DMS53 treated with DMSO at 0.1 percent for 48 hours (cell line): ENCODE measurements at regions not wholly inside any gene's neighbourhood (a gene's known extent, or its start where the extent isn't known, plus 50 kb on each side); places are given as distances from the start of the nearest gene placed in this dataset.

Source experiments
- DNase-seq: peaks from one replicate; lab custom pipeline; 2025; ENCODE audit not compliant: unreplicated experiment; lab: John Stamatoyannopoulos, UW

DNA sequence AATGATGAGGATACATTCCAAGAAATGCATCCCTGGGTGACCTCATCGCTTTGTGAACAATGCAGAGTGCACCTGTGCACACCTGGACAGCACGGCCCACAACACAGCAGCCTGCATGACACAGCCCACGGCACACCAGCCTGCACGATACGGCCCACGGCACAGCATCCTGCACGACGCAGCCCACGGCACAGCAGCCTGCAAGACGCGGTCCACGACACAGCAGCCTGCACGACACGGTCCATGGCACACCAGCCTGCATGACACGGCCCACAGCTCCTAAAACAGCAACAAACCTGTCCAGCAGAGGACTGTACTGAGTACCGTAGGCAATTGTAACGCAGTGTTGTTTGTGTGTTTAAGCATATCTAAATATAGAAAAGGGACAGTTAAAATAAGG is 134.7 kb upstream of the PPP2R2D start:
- no peak for DNase-seq

DNA sequence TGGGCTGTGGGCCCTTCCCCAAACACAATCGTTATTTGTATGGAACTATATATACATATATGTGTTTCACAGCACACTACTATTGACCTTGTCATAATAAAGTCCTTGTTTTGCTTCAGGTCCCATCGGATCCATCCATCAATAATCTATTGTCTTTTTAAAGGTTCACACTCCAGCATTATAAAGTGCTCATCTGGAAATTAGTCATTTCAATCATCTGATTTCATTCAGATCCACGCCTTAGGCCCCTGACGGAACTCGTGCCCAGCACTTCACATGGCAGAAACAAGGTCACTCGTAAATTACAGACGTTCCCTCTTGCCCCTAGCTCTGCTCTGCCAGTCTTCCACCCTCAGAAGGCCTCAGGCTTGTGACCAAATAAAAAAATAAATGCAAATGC is 133.1 kb upstream of the PPP2R2D start:
- DNase-seq, result no peak

DNA sequence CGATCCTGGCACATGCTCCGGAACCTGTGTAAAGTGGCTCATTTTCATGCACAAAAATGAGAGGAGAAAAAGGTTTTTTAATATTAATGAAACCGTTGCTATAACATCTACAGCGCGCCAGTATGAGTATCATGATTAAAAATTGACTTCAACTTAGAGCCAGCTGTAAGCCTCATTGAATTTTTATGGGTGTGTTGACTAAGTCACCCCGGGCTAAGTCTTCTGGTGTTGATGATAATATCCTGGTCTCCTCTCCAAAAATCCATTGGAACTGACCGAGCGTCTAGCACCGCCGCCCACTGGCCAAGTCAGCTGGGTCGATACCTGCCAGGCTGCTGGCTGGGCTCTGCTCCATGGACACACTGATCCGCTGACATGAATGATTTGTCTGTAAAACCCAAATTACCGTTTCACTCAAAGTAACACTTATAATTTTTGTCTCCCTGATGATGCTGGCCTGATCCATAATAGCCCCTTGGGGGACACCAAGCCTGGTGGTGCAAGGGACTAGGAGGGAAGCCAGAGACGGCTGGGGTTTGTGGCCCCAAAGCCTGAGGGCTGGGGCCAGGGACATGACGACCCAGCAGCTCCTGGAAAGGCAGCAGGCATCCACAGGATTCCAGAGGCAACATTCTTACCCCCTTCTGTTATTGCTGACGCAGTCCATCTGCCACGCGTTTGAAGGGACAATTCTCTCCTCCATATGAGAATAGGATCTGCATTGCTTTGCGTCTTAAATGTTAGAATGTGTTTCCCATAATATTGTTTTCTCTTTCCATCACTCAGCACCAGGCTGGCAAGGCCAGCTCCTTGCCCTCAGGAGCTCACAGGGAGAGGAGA is 131.0 kb upstream of the PPP2R2D start:
- no peak for DNase-seq

DNA sequence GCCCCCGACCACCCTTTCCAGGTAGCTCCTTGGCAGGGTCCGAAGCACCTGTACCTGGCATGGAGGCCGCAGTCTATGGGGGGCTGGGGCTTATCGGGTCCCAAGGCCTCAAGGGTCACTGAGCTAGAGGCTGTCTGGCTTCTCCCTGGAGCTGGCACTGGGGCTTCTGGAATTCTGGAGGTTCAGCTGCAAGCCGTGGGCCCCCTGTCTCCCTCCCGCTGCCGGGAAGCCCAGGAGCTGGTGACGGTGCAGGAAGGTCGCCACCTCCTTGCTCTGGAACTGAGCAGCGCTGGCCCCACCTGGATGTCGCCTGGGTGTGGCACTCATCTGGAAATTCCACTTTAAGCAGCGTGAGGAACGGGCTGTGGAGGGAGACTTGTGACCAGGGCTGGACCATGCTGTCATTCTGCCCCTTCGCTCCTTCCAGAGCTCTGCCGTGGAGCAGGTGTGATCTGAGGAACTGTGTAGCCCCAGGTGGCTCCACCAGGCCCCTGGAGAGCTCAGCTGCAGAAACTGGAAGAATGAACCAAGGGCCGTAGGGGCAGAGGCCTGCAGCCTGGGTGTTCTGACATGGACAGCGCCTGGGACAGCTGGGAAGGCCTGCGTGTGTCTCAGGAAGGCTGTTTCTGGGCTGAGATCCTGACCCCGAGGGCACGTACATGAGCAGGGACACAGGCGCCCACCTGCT is 129.7 kb upstream of the PPP2R2D start:
- DNase-seq, result no peak

DNA sequence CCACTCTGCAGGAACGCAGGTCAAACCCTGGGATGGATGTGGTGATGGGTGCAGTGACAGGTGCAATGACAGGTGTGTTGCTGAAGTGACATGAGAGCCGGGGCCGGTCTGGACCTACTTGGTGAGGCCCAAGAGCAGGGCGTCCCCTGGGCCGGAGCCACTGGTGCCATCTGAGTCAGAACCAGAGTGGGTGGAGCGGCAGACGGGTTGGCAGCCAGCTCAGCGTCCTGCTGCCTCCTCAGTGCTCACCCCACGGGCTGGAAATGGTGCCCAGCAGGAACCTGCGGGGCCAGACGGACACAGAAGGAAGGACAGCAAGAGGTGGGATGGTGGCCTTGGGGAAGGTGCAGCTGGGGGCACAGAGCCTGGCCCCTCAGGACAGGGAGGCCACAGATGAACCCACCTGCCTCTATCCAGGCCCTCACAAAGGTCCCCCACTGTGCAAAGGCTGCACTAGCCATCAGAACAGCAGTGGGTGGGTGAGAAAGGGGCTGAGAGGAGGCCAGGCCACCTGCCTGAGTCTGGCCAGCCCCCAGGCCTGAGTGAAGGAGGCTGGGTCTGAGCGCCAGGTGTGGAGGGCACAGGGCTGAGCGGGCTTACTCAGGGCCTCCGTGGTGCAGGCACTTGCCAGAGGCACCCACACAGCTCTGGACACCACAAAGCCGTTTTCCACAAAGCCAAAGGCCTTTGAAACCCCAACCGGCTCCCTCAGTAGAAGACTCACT is 129.0 kb upstream of the PPP2R2D start:
- DNase-seq, result no peak

DNA sequence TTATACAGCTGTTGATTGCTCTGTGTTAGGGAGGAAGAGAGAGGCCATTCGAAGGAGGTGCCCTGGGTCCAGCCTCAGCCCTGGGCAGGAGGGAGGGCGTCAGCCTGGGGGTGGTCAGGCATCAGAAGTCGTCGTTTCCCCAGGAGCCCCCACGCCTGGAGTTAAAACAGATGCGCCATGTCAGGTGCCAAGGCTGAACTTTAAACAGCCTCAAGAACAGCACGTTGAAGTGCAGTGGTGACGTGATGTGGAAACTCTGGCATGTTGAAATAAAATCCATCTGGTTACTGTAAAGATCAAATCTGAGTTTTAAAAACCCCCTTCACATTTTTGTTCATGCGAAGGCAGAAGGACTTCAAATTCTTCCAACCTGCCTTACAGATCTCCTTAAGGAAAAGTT is 128.4 kb upstream of the PPP2R2D start:
- DNase-seq, result no peak

DNA sequence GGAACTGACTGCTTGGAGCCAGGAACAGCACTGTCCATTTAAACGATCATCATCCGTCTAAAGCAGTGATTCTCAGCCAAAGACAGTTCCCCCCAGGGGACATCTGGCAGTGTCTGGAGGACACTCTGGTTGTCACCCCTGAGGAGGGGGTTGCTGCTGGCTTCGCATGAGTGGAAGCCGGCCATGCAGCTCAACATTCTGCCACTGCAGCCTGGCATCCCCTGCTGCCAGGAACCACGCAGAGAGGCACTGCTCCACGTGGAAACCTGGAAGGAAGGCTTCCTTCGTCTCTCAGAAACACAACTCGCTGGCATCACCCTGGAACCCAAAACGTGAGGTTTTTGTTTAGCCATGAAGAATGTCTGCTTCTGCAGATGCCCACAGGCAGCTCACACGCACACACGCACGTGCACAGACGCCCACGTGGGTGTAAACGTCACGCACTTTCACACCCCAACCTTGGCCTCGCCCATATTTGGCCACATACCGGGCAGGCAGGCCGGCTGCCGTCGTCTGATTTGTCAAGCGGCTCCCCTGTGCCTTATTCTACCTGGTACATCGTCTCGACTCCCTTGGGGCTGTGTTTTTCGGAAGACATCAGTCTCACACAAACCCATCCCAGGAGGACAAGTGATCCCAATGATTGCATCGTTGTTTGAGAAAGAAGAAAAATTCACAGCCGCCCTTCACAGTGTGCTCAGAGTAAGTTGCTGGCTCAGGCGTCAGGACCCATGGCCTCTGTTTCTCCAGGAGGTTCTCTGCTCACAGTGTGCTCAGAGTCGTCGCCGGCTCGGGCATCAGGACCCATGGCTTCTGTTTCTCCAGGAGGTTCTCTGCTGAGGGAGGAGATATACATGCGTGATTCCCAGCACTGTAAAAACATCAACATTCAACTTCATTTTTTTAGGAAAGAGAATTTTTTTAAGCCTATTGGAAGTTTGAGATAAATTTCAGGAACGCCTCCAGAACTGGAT is 127.2 kb upstream of the PPP2R2D start:
- no peak for DNase-seq

DNA sequence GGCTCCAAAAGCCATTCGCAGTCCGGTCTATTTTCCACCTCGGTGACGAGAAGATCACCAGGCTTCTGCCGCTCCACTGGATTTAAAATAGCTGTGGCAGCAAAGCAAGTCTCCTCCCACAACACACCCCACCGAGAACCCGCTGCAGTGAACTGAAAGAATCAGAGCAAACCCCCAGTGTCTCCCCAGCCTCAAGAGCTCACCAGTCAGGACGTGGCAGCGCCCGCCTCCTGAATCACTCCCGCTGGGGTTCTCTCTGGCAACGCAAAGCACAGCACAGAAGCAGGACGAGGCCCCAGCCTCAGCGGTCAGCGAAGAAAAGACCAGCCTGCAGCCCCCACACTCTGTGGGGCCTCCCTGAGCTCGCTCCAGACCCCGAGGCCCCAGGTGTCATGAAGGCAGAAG is 126.1 kb upstream of the PPP2R2D start:
- no peak for DNase-seq

DNA sequence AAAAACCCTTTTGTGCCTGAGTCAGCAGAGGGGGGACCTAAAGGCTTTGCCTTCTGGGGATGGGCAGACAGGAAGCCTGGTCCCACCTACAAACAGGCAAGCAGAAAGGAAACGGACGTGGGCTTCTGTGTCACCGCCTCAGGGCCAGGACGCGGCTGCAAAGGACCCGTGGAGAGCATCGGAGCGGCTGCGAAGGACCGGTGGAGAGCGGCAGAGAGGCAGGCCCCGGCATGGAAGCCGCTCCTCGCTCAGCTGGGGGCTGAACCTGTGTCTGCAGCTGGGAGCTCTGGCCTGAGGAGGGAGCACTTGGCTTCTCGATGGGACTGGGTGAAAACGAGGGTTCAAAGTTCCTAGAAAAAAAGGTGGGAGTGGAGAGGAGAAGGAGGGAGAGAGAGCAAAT is 125.4 kb upstream of the PPP2R2D start:
- no peak for DNase-seq

DNA sequence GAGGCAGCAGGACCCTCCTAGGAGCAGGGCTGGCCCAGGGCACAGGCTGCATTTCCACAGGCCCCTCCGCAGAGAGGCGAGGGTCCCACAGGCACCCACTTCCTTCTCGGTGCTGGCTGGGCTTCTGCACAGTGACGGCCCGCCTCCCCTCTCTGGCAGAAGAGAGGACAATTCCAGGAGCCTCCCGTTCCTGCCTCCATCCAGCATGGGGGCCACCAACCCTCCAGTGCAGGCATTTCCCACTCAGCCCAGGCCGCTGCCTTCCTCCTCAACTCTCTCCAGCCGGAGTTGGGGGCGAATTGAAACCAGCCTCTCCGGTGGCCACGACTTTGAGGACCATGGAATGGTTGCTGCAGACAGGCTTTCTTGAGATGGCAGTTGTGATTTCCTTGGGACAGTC is 125.0 kb upstream of the PPP2R2D start:
- DNase-seq, result no peak

DNA sequence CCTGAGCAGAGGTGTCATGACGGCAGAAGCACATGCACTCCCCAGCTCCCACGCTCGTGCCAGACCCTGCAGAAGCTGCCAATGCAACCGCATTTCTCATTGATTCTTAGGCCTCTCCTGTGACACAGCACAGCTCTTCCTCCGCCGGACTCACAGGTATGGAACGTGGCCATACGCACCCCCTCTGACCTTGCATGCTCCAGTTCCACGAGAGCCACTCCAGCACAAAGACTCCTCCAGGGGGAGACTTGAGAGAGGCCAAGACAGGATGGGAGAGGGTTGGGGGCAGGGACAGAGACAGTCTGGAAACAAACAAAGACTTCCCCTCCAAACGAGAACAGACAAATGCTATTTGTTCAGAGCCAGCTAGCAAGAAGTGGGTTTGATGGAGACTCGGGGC is 124.3 kb upstream of the PPP2R2D start:
- no peak for DNase-seq

DNA sequence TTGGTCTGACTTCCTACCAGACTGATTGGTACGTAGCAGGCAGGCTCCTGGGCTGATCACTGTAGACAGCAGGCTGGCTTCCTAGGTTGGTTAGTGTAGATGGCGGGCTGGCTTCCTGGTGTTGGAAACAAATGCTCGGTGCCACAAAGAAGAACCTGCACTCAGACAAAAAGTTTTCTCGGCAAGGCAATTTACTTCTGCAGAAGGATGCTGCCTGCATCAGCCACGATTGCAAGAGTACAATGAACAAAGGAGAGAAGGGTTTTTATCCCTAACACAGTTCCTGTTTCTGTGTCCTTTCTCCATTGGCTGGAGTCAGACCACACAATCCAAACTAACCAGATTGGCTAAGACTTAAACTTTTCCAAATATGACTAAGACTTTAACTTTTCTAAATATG is 123.6 kb upstream of the PPP2R2D start:
- DNase-seq, result no peak

DNA sequence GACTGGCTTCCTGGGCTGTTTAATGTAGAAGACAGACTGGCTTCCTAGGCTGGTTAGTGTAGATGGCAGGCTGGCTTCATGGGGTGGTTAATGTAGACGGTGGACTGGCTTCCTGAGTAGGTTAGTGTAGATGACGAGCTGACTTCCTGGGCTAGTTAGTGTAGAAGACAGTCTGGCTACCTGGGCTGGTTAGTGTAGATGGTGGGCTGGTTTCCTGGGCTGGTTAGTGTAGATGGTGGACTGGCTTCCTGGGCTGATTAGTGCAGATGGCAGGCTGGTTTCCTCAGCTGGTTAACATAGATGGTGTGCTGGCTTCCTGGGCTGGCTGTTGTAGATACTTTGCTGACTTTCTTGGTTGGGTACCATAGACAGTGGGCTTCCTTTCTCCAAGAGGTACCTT is 122.9 kb upstream of the PPP2R2D start:
- DNase-seq, result no peak

DNA sequence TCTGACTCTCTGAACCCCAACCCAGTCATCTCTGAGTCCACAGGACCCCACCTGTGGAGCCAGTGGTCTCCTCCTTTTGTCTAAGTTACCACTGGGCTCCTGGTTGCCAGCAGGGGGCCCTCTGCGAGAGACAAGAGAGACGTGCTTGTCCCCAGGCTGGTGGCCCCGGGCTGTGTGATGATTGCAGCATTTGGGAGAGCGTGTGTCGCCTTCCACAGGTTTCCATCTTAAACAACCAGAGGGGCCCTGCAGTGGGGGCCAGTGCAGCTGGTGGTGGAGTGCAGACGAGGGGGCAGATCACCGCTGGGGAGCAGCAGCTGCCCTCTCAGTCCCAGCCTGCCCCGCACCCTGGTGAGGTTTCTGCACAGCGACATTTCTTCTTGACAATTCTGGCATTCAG is 122.4 kb upstream of the PPP2R2D start:
- DNase-seq, result no peak

DNA sequence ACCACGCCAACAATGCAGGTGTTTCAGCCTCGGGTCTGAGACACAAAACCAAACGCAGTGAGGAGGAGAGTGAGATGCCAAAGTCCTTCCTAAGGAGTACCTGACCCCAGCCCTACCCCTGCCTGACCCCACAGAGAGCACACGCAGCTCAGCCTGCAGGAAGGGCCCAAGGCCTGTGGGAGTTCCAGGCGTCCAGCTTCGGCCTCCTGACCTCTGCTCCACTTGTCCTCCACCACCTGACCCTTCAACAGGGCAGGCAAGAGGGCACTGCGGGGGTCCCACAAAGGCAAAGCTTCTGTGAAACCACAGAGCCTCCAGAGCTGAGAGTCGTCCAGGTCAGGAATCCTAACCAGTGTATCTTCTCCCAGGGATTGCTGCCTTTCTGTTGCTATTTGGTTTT is 122.0 kb upstream of the PPP2R2D start:
- no peak for DNase-seq

DNA sequence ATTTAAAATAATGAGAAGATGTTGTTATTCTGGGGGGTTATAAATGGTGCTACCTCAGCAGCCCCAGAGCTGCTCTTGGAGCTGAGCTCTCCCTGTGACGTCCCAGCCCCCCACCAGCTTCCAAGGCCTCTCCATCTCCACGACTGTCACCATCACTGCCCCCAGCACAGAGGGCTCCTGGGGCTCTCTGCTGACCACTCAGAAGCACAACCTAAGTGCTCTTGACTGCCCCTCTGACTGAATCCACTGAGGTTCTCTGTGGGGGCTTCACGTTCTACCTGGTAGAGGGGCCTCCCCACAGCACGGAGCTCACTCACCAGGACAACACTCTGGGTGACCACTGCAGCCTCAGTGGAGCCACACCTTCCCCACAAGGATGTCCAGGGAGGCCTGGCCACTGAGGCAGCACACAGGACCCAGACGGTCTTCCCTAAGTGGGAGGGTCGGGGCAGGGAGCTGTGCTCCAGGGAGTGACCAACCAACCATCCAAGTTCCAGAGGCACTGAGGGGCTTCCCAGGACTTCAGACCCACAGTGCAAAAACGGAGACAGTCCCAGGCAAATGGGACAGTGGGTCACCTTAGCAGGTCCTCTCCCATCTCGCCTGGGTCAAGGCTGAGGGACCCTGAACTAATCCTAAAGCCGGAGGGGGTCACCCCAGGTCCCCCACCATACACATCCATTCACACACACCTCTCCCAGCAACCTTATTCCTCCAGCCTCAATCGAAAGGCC is 121.0 kb upstream of the PPP2R2D start:
- DNase-seq, result no peak

DNA sequence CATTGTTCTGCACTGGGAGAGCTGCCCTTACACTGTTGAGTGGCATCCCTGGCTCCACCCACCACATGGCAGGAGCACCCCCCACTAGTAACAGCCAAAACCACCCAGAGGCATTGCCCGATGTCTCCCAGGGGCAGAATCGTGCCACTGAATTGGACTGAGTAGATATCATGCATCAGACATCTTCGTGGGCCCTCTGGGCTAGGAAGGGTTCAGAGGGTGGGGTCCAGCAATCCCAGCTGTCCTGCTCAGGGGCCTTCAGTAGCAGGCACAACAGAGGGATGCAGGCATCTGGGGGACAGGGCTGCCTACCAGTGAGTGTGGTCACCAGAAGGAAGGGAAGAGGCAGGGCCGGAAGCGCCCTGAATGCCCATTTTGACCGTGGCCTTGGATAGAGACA is 119.7 kb upstream of the PPP2R2D start:
- no peak for DNase-seq

DNA sequence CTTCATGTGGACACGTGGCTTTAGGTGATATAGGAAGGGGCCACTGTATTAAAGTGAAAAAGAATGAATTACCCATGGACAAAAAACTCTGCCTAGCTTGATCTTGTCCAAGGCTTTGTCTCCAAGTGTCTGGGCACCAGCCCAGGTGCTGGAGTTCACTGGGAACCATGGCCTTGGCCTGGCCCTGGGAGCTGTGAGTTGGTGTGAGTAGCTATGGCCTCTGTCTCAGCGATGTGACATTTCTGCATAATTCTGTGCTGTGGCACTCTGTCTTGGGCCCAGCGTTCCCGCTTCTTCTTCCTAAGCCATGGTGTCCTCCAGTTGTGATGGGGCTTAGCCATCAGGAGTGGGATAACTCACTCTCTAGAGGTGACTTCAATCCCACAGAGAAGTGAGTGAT is 119.0 kb upstream of the PPP2R2D start:
- DNase-seq, result no peak

DNA sequence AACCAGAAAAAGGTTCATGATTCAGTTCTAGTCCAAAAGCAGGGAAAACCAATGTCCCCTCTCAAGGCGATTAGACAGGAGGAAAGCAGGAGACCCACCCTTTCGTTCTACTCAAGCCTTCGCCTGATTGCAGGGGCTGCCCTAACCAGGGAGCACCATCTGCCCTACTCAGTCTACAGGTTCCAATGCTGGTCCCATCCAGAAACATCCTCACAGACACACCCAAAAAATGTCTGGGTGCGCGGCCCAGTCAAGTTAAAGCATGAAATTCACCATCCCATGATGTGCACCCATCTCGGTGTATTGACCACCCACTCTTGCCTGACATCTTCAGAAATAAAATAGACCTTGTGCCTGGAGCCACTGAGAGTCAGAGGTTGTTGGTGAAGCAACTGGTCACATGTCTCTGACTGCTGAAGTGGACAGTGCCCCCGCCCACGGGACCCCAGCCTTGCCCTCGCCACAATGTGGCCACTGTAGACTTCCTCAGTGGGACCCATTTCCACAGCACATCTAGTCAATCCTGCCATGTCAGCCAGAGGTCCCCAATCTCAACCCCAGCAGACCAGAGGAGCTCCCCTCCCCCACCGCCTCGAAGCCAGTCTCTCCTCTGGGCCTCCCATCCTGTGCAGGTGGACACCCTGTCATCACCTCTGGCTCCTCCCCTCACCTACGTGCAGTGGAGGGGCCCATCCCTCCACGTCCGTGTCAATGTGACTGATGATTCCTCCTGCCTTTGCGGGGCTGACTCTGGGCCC is 116.3 kb upstream of the PPP2R2D start:
- no peak for DNase-seq

DNA sequence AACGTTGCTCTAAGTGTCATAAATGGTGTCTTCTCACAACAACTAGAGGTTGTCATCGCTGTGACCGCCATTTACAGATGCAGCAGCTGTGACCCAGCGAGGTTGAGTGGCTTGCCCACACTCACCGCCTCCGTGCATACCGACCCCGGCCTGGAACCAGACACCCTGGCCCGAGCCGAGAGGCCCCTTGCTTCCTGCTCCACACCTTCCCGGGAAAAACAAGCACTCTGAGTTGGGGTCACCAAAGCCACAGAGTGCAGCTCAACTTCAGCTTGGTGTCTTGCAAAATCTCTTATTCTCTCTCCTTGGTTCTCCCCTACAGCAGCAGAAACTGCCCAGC is 115.7 kb upstream of the PPP2R2D start:
- no peak for DNase-seq
